Muscle of leg (tissue), 3 donors: ENCODE measurements at regions not wholly inside any gene's neighbourhood (a gene's known extent, or its start where the extent isn't known, plus 50 kb on each side); places are given as distances from the start of the nearest gene placed in this dataset.
A peak's percentile ranks its signal among the peaks of the same experiment; 100 is the strongest.
"Not testable (repeated sequence)": the region's sequence is repeated elsewhere in the genome, so short reads cannot be mapped to it uniquely, and the experiment has no call there.

Source experiments
- DNase-seq: peaks from one replicate; pipeline ENCODE4 v3.0.0; 2013
- H3K27ac ChIP-seq: one replicate; pipeline ENCODE4 v1.5.1; 2013; ENCODE audit warnings: mild to moderate bottlenecking, low read length, control low read depth
- H3K27me3 ChIP-seq: one replicate; pipeline ENCODE4 v1.6.1; 2013; ENCODE audit warnings: low read length; ENCODE audit not compliant: control insufficient read depth, insufficient read depth
- H3K36me3 ChIP-seq: one replicate; pipeline ENCODE4 v1.6.1; 2013; ENCODE audit warnings: low read length; ENCODE audit not compliant: control insufficient read depth, insufficient read depth
- H3K4me1 ChIP-seq: one replicate; pipeline ENCODE4 v1.6.1; 2013; ENCODE audit warnings: low read length; ENCODE audit not compliant: control insufficient read depth, insufficient read depth
- H3K4me3 ChIP-seq: one replicate; pipeline ENCODE4 v1.5.1; 2013; ENCODE audit warnings: low read length, control low read depth
- H3K9me3 ChIP-seq: replicated peaks from 2 replicates; pipeline ENCODE4 v1.6.1; 2013; ENCODE audit warnings: low read depth, low read length; ENCODE audit not compliant: control insufficient read depth
- WGBS: methylation state at CpG from one replicate; pipeline ENCODE4 v1.1.5; 2013; ENCODE audit warnings: missing lambda C conversion rate; ENCODE audit not compliant: insufficient coverage; 5-methylcytosine and 5-hydroxymethylcytosine counted together

DNA sequence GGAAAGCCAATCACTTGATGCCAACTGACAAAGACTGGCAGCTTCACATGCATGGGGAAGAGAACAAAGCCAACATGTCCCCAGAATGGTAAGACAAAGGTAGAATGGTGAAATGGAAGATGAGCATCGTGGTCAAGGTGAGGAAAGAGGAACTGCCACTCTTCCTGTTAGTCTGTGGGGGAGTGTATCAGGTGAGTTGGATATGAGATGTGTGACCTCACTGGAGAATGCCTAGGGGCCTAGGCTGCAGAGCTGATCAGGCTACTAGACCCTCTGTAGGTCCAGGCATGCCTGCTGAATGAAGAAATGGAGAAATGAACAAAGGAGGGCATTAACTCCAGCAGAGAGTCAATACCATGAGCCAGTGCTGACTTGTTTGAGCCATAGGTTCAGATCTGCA is 112.4 kb upstream of the SLC1A3 start:
- Histone ChIP-seq H3K4me1 (no peaks in the 10 kb centered on the region), H3K27ac (no peak overlapping the region), H3K4me3 (no peak overlapping the region), H3K27me3 (no peaks in the 10 kb centered on the region), H3K36me3 (no peaks in the 10 kb centered on the region), H3K9me3 (no peaks in the 10 kb centered on the region)
- WGBS, result 67% methylated on average over 1 of the region's 1 CpG
- no peak for DNase-seq

DNA sequence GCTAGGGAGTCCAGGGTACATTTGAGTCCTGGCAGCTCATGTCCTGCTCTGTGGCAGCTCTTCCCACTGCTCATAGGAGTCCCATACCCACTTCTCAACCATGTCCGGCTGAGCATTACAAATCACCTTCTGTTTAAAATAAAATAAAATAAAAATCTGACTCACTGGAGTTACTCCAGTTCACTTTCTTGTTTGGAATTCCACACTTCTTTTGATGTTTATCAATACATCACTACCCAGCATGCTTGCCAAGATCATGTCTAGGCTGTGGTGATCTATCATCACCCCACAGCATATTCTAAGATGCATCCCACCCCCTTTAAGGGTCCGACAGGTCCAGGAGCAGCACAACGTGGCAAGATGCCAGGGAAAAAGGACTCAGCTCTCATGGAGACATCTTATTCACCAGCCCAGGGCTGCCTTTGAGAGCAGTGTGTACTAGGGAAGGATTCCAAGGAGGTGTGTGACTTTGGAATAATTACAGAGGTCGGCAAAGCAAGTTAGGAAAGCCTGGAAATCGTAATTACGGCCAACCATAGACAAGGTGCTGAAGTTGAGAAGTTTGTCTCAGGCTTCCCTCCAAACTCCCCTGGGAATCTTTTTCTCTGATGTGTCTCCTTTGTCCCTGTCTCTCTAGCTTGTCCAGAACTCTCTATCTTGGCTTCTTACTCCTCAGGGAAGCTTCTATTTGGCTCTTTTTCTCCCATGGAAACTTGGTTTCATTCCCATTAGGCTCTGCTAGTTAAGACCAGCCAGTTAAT is 111.4 kb upstream of the SLC1A3 start:
- 80% methylated on average over 1 of the region's 6 CpGs for WGBS
- H3K4me3 ChIP-seq, result no peak overlapping the region

DNA sequence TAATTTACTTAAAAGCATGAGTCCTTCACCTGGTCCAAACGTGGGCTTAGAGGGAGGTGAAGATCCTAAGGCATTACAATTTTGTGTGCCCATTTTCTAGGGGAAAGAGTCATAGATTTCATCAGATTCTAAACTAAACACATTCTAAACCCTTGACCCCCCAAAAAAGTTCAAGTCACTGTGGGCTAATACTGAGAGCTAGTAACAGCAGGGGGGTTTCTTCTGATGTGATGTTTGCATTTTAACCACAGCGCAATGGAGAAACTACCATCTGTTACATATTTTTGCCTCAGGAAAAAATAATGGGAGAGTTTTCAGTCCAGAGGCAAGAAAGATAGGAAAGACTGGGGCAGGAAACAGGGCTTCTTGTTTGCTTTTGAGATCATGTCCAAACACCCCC is 110.8 kb upstream of the SLC1A3 start:
- H3K4me1 ChIP-seq, result no peaks in the 10 kb centered on the region
- no peak for DNase-seq
- no peak overlapping the region for H3K4me3 ChIP-seq
- no peaks in the 10 kb centered on the region for H3K36me3 ChIP-seq
- H3K27me3 ChIP-seq, result no peaks in the 10 kb centered on the region
- H3K27ac ChIP-seq, result no peak overlapping the region
- whole genome bisulfite sequencing, result no CpG with 5 or more reads among the region's 2 CpGs
- no peaks in the 10 kb centered on the region for H3K9me3 ChIP-seq

More for the DNA sequence above, 111.4 kb upstream of the SLC1A3 start:
- no peaks in the 10 kb centered on the region for H3K36me3 ChIP-seq
- no peaks in the 10 kb centered on the region for H3K27me3 ChIP-seq
- H3K27ac ChIP-seq, result no peak overlapping the region
- H3K4me1 ChIP-seq, result no peaks in the 10 kb centered on the region
- peak; percentile 12 for DNase-seq
- no peaks in the 10 kb centered on the region for H3K9me3 ChIP-seq

DNA sequence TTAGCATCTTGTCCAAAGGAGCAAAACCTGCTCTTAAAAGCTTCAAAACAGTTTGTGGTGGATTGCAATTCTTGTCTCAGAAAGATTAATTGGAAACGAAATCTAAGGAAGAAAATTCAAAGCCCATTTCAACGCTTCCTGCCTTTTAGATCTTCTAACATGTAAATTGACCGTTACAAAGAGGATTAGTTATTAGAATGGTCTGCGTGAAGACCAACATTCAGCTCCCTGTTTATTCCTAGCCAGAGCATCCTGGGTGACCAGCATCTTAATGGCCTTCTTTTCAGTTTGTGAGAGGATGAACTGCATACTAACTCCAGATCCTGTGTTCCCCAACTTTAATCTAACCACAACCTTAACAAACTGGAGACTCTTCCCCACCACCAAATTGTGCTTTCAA is 109.9 kb upstream of the SLC1A3 start:
- WGBS, result no CpG with 5 or more reads among the region's 4 CpGs
- H3K27me3 ChIP-seq, result no peaks in the 10 kb centered on the region
- H3K4me1 ChIP-seq, result no peaks in the 10 kb centered on the region
- no peaks in the 10 kb centered on the region for H3K9me3 ChIP-seq
- no peaks in the 10 kb centered on the region for H3K36me3 ChIP-seq
- no peak for DNase-seq
- no peak overlapping the region for H3K27ac ChIP-seq
- H3K4me3 ChIP-seq, result no peak overlapping the region

DNA sequence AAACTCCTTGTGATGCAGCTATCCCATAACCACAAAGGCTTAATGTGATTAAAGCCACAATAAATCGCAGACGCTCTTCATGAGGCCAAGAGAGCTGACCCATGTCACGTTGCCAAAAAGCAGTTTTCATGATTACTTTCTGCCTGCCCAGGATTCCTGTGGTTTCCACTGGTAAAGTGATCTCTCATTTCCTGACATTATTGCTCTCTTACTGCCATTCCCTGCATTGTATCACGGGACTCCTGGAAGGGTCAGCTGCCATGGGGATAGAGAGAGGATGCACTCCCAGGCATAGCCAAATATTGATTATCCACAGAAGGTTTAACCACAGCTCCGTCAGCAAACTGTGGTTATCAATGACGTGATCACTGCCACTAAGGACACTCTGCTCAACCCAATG is 103.8 kb upstream of the SLC1A3 start:
- Histone ChIP-seq H3K4me3 (no peak overlapping the region), H3K4me1 (peaks cover 4% of the 10 kb centered on the region), H3K9me3 (no peaks in the 10 kb centered on the region), H3K27me3 (no peaks in the 10 kb centered on the region), H3K27ac (no peak overlapping the region), H3K36me3 (no peaks in the 10 kb centered on the region)
- peak; percentile 39 for DNase-seq
- WGBS, result 19% methylated on average over 3 of the region's 6 CpGs

DNA sequence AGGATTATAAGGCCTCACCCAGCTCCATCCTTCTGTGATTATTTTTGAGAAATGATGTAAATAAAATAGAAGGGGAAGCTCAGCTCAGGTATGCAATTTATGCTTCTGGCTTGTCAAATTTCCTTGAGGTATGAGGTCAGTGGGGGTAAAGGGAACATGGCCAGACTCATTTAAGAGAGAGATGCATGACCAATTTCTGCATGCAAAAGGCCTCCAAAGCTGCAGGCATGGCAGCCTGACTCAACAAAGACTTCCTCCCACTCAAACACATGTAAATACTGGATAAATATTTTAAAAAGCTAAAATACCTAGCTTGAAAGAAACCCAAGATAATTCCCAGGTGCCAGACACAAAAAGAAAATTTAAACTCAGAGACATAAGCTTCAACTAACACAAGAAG is 101.4 kb upstream of the SLC1A3 start:
- Histone ChIP-seq H3K27me3 (no peaks in the 10 kb centered on the region), H3K9me3 (no peaks in the 10 kb centered on the region), H3K4me1 (peaks cover 4% of the 10 kb centered on the region), H3K36me3 (no peaks in the 10 kb centered on the region), H3K4me3 (no peak overlapping the region), H3K27ac (no peak overlapping the region)
- no peak for DNase-seq

DNA sequence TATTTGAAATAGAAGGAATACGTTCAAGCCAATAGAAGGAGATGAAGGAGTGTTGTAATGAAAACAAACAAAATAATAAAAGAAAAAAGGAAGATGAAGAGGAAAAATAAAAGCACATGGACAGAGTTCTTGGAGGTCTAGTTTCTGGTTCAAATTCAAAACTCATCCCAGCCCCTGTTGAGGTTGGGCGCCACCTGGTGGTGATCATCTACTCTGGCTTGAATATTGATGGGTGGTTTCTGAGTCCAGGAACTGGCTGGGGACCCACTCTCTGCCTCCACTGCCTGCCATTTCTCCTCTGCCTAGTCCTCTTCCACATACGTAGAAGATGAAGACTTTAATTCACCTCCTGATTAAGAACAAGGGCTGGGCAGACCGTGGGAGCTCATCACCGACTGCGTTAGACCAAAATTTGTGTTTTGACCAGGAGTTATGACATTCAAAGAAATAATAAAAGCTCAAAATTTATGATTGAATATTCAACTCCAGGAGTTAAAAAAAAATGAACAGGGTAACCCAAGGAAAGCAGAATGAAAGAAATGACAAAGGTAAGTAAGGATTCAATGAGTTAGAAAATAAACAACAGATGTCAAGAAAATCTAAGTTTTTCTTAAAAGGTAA is 99.0 kb upstream of the SLC1A3 start:
- H3K9me3 ChIP-seq, result no peaks in the 10 kb centered on the region
- WGBS, result no CpG with 5 or more reads among the region's 6 CpGs
- no peaks in the 10 kb centered on the region for H3K27me3 ChIP-seq
- H3K4me1 ChIP-seq, result peaks cover 4% of the 10 kb centered on the region
- peak; percentile 54 for DNase-seq
- no peak overlapping the region for H3K27ac ChIP-seq
- no peaks in the 10 kb centered on the region for H3K36me3 ChIP-seq
- no peak overlapping the region for H3K4me3 ChIP-seq

DNA sequence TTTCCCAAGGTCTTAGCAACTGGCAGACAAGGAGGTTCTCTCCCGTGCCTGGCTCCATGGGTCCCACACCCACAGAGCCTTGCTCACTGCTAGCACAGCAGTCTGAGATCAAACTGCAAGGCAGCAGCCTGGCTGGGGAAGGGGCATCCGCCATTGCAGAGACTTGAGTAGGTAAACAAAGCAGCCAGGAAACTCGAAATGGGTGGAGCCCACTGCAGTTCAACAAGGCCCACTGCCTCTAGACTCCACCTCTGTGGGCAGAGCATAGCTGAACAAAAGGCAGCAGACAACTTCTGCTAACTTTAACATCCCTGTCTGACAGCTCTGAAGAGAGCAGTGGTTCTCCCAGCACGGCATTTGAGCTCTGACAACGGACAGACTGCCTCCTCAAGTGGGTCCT is 98.1 kb upstream of the SLC1A3 start:
- H3K27ac ChIP-seq, DNase-seq, H3K36me3 ChIP-seq, H3K4me1 ChIP-seq, H3K27me3 ChIP-seq, H3K9me3 ChIP-seq, H3K4me3 ChIP-seq: not testable (repeated sequence)
- WGBS, result 54% methylated on average over 5 of the region's 5 CpGs

DNA sequence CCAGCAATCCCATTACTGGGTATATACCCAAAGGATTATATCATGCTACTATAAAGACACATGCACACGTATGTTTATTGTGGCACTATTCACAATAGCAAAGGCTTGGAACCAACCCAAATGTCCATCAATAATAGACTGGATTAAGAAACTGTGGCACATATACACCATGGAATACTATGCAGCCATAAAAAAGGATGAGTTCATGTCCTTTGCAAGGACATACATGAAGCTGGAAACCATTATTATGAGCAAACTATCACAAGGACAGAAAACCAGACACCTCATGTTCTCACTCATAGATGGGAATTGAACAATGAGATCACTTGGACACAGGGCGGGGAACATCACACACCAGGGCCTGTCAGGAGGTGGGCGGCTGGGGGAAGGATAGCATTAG is 92.8 kb upstream of the SLC1A3 start:
- H3K27me3 ChIP-seq, DNase-seq, H3K4me3 ChIP-seq, H3K4me1 ChIP-seq, H3K27ac ChIP-seq, H3K36me3 ChIP-seq, H3K9me3 ChIP-seq: not testable (repeated sequence)
- 100% methylated on average over 1 of the region's 3 CpGs for WGBS

DNA sequence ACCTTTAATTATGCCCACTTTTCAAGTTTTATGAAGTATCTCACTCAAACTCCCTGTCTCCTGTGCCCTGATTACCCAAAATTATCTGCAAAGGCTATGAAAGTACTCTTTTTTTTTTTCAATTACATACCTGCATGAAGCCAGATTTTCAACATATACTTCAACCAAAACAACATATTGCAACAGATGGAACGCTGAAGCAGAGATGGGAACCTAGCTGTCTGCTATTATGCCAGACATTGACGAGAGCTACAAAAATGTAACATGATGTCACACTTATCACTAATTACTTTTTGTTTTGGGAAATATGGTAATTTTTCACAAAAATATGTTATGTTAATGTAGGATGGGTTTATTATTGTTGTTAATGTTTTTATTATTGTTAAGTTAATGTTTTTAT is 86.5 kb upstream of the SLC1A3 start:
- H3K9me3 ChIP-seq, result no peaks in the 10 kb centered on the region
- H3K4me1 ChIP-seq, result peaks cover 2% of the 10 kb centered on the region
- H3K27me3 ChIP-seq, result no peaks in the 10 kb centered on the region
- WGBS, result no CpG with 5 or more reads among the region's 2 CpGs
- no peak overlapping the region for H3K4me3 ChIP-seq
- no peaks in the 10 kb centered on the region for H3K36me3 ChIP-seq
- no peak overlapping the region for H3K27ac ChIP-seq
- no peak for DNase-seq

DNA sequence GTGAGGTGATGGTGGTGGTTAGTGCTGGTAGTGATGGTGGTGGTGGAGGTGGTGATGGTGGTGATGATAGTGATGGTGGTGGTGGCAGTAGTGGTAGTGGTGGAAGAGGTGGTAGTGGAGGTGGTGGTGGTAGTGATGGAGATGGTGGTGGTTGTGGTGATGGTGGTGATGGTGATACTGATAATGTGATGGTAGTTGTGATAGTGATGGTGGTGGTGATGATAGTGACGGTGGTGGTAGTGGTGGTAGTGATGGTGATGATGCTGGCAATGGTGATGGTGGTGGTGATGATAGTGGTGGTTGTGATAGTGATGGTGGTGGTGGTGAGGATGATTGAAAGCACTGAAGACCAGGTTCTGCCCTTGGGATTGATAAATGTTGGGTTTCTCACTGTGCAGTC is 85.2 kb upstream of the SLC1A3 start:
- no peak overlapping the region for H3K4me3 ChIP-seq
- H3K27me3 ChIP-seq, result no peaks in the 10 kb centered on the region
- H3K9me3 ChIP-seq, result no peaks in the 10 kb centered on the region
- WGBS, result 100% methylated on average over 1 of the region's 1 CpG
- no peak for DNase-seq
- no peak overlapping the region for H3K27ac ChIP-seq
- peaks cover 2% of the 10 kb centered on the region for H3K4me1 ChIP-seq
- H3K36me3 ChIP-seq, result no peaks in the 10 kb centered on the region
